A204.1 (cell line): ENCODE measurements at regions not wholly inside any gene's neighbourhood (a gene's known extent, or its start where the extent isn't known, plus 50 kb on each side); places are given as distances from the start of the nearest gene placed in this dataset.

Experiments used
- FAIRE-seq: peaks from 2 replicates; lab custom pipeline; 2012; peaks lifted over from hg19 to GRCh38; lab: Jason Lieb, UNC

DNA sequence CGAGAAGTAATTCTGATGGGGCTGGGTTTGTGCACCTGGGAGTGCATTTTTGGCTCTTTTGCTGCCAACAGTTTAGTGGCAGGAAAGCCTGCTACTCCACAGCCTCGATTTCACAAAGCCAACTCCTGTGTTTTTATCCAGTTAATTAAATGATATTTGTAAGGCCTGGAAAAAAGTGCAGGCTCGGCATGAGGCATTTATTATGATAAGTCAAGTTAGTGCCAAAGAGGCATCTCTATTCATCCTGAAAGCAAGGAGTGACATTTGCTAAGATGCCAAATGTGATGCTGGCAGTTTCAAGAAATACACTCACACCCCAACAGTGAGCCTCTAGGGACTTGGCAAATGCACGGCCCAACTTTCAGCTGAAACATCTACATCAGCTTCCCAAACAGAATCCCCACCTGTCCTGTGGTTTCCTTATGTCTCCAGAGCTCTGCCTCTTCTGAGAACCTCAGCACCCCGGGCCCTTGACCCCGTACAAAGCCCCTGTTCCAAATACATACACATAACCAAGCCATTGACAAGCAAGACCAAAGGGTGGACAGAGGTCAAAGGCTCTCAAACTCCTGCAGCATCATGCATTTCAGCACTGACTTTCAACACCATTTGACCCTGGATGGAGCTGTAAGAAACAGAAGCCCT, 955.1 kb upstream of the TMEM132C start:
- no peak for FAIRE-seq

DNA sequence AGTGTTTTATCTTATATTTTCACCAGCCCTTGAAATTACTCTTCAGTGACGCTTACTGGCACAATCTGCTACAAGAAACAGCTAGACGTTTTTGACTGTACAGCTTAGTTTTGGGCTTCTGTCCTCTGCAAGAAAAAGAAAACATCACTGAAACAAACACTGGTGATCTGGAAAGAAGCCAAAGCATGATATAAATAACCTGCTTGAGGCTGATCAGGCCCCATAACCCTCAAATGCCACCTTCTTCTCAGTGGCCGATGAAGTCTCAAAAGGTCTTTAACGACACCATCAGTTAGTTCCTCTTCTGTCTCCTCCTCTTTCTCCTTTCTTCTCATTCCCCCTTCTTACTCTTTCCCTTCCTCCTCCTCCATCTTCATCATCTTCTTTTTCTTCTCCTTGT, 942.3 kb upstream of the TMEM132C start:
- FAIRE-seq, result no peak

- FAIRE-seq, result no peak
Observed at GRCh38 chr12:127327986-127328385, 939.0 kb upstream of the TMEM132C start.

DNA sequence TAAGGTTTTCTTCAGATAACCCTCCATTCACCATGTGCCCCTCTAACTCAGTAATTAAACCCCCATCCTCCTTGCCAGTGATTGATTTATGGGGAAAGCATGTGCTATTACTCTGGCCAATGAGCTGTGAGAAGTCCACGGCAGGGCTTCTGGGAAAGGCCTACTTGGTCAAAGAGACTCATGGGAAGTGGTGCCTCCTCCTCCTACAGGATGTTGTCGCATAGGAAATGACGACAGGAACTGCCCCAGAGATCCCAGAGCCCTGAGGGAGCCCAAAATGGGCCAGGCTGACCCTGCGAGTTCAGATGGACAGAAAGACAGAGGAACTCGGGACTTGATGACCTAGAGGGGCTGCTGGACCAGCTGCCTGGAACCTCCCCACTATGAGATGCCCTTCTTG, 938.1 kb upstream of the TMEM132C start:
- no peak for FAIRE-seq

- no peak for FAIRE-seq
Observed at GRCh38 chr12:127334365-127334764, 932.6 kb upstream of the TMEM132C start.

DNA sequence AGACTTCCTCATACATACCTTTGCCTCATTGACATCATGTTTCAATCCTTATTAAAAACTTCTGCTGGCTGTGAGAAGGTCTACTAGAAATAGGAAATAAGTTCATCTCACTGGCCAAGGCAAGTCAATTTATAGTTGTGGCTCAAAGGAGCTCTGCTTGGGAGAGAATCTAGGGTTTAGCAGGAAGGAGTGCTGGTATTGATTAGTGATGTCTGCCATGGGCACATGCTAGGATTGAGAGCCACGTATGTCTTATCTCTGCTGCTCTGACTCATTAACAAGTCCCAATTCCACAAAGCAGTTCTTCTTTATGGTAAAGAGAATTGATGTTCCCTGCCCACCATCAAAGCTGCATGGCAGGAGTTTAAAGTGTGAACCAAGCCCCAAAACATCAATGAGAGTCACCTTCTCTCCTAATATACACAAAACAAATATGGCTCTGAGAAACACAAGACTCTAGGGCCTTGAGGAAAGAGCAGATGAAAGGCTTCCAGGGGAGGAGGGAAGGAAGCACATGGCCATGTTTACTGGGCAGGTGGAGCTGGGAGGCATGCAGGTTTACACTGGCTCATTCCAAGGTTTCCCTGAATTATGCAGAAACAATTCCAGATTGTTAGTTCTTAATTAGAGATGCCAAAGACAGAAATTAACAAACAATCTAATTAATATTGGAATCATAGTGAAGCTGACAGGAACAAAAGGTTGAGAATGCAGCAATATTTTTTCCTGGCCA, 931.9 kb upstream of the TMEM132C start:
- no peak for FAIRE-seq

DNA sequence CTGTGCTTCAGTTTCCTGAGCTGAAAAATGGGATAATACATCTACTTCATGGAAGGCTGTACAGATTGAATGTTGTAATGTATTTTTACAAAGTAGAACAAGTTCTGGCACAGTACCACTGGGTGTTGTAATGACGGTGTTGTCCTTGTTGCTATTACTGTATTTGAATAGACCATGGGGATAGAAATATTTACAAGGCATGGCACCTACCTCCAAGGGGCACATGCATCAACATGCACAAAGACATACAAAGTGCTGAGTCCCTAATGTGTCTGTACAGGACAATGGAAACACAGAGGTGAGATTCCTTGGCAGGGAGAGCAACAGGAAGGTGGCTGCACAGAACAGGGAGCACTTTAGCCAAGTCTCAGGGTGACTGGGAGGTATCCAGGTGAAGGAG, 930.6 kb upstream of the TMEM132C start:
- no peak for FAIRE-seq

DNA sequence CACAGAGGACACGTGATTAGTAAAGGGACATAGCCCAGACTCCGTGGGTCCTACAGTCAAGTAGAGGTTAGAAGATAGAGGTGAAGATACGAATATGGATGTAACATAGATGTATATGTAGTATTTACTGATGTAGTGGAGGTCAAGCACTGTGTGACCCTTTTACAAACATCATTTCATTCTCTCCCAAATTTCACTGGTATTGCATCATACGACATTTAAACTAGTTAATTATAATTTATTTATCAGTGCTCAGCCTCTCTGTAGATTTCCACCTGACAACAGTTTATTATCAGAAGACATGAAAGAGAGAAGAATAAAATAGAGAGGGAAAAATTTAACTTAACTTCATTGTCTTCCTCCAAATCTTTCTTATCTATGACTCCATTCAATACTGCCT, 927.9 kb upstream of the TMEM132C start:
- FAIRE-seq, result no peak

DNA sequence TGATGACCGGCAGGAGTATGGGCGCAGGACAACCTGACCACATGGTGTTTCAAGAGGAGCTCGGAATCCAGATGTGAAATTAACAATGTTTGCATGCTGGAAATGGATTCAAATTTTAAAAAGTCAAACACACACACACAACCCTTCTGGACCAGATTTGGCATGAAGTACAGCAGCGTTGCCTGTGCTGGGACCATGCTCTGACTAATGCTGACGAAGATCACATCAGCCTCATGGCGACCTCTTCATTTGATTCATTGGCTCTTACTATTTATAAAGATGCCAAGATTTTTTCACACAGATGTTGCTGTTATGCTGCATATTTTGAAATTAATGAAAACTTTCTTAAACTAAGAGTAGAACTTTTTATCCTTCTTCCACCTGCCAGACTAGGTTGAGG, 926.6 kb upstream of the TMEM132C start:
- no peak for FAIRE-seq

GRCh38 chr12:127342861-127343260, 924.1 kb upstream of the TMEM132C start:
- FAIRE-seq, result no peak

DNA sequence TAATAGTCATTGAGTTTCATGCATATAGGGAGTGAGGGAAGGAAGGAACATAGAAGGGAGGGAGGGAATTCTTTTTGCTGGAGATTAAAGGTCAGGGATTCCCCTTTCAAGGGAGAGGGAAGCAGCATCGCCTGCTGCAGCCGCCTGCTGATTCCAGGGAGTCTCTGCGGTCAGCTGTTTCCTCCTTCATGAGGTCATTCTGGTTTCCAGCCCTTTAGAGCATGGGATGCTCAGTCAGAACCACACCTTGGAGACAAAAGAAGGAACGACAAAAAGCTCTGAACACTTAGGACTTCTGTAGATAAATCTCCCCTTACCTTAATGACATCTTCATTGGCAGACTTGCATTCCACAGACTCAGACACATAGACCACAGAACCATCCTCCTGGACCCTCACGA, 923.0 kb upstream of the TMEM132C start:
- no peak for FAIRE-seq

DNA sequence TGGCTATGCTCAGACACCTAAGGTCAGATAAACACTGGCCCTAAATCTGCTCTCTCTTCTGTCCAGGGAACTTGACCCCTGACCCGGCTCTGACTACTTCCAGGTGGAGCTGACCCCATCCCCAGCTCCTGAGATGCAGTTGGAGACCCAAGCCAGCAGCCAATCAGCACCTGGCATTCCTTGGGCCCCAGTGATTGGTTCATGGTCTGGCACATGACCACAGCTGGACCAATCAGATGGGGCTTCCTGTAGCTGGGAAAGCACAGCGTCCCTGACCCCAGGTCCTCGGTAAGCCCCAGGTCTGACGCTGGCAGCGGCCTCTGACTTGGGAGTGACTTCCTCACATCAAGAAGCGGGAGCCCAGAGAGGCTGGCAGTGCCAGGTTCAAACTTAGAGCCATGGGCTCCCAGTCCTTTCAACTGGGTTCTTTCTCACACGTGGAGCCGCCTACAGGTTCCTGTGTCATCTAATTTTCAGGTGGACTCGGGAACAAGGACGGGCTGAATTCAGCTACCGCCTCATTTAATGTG, 915.4 kb upstream of the TMEM132C start:
- FAIRE-seq, result no peak

- no peak for FAIRE-seq
Observed at GRCh38 chr12:127355061-127355841, 911.7 kb upstream of the TMEM132C start.

- no peak for FAIRE-seq
Observed at GRCh38 chr12:127358888-127359287, 908.1 kb upstream of the TMEM132C start.

DNA sequence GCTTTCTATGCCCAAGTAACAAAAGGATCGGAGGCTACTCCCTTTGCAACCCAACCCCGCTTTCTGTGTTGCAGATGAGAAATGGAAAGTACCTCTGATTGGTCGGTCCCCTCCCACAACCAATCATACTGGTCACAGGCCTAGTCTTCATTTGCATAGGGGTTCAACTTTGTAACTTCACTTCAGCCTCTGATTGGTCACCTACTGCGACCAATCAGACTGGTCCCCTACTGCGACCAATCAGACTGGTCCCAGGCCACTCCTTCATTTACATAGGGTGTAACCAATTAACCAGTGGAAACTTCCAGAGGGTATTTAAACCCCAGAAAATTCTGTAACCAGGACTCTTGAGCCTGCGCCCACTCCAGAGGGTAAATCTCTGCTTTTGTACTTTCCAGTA, 906.4 kb upstream of the TMEM132C start:
- no peak for FAIRE-seq

DNA sequence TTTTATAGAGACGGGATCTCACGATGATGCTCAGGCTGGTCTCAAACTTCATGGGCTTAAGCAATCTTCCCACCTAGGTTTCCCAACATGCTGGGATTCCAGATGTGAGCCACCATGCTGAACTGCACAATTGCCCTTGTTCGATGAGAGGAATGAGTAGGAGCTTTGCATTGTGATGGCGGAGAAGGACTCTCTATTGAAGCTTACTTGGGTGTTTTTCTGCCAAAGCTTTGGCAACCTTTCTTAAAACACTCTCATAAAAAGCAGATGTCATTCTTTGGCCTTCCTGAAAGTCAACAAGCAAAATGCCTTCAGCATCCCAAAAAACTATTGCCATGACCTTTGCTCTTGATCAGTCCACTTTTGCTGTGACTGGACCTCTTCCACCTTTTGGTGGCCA, 904.8 kb upstream of the TMEM132C start:
- no peak for FAIRE-seq

GRCh38 chr12:127363392-127363791, 903.6 kb upstream of the TMEM132C start:
- FAIRE-seq, result no peak

DNA sequence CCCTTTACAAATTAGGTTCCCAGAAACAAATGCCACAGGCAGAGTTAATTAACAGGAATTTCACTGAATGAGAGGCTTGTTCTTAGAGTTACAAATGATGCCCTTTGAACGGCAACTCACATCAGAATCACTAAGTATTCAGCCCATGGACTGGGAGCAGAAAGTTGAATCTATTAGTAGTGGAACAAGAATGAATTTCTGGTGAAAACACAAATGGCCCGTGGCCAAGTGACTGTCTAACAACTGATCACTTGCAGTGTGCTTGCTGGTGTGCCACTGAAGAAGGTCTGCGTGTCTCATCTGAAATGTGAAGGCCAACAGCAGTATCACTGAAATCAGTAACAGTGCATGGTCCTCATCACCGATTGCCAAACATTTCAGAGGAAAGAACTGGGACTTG, 893.4 kb upstream of the TMEM132C start:
- FAIRE-seq, result no peak

GRCh38 chr12:127374447-127374846, 892.5 kb upstream of the TMEM132C start:
- FAIRE-seq, result no peak

DNA sequence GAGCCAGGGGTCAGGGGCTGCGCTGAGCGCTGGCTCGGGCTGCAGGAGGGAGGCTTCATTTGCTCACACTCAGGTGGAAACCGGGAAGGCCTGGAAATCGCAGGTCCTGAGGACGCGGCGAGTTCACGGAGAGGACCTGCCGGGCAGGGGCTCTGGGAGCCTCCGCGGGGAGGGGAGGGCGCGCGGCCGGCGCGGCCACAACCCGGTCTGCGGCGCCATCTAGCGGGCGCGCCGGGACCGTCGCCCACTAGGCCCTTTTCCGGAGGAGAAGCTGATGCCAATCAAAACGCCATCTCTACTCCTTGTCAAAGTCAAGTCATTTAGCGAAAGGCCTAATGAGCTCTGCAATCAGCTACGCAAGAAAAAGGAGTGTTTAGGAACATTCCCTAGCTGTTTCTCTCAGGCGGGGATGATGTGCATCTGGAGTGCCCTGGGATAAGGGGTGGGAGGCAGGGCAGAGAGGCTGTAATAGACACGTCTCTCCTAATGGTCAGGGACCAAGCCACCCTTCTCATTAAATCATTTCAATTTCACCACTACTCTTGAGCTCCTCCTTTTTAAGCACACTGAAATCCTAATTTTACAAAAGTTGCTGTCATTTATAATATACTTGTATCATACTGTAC, 885.8 kb upstream of the TMEM132C start:
- no peak for FAIRE-seq

- FAIRE-seq, result no peak
Observed at GRCh38 chr12:127381681-127382080, 885.3 kb upstream of the TMEM132C start.

DNA sequence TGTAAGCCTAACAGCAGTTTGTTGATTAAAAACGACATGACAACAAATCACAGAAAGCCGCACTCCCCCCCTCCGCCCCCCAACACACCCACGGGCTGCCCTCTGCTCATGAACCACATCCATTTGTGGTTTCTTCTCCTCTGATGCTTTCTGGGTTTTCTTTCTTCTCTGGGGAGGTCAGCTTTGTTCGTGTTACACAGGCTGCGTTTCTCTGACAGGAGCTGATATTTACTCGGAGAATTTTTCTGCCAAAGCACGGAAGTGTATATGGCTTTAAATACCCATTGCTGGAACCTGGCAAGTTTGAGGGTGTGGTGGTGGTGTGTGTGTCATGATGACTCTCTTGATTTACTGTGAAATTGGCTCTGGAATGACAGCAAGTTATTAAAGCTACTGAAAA, 883.7 kb upstream of the TMEM132C start:
- no peak for FAIRE-seq

DNA sequence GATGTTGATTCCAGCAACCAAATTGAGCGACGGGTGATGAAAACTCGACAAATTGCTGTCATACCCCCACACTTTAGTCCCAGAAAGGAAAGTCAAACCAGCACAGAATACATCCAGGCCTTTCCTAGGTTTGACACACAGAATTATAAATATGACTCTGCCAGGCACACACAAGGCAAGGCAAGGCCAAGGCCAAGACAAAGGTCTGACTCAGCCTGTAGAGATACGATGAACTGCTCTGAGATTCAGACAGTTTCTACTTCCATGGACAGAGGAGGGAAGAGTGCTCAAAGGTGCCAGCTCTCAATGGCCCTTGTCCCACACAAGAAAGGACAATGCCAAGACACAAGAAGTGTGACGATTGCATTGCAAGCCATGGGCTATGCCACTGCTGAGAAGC, 880.2 kb upstream of the TMEM132C start:
- FAIRE-seq, result no peak
